Tibial nerve (tissue), 4 donors: ENCODE measurements at regions not wholly inside any gene's neighbourhood (a gene's known extent, or its start where the extent isn't known, plus 50 kb on each side); places are given as distances from the start of the nearest gene placed in this dataset.

ENCODE experiments used
- DNase-seq, 2 donors: peaks; one replicate each; pipeline ENCODE4 v3.0.0-alpha.2; 2019; ENCODE audit warnings: low spot score in 2 of 2
- H3K27ac ChIP-seq, 4 donors: fragments of 200-600 bp; sonication (generic) in 3 of 4; one replicate each; pipeline ENCODE4 v1.5.1; 2017 to 2019; ENCODE audit warnings: mild to moderate bottlenecking in 1 of 4
- H3K27me3 ChIP-seq, 2 donors: fragments of 200-600 bp; sonication (generic) in 1 of 2; one replicate each; pipeline versions ENCODE4 v1.5.1 to v1.6.0; 2017 to 2019
- H3K36me3 ChIP-seq, 3 donors: fragments of 200-600 bp; sonication (generic); one replicate each; pipeline ENCODE4 v1.5.1; 2018 to 2019
- H3K4me1 ChIP-seq, 4 donors: fragments of 200-600 bp; sonication (generic) in 3 of 4; one replicate each; pipeline ENCODE4 v1.5.1; 2017 to 2019
- H3K4me3 ChIP-seq, 4 donors: fragments of 200-600 bp; sonication (generic) in 3 of 4; one replicate each; pipeline ENCODE4 v1.5.1; 2017 to 2019; ENCODE audit warnings: mild to moderate bottlenecking in 1 of 4, moderate library complexity in 1 of 4
- H3K9me3 ChIP-seq, 4 donors: fragments of 200-600 bp; sonication (generic) in 3 of 4; one replicate each; pipeline ENCODE4 v1.5.1; 2017 to 2019
- EP300 ChIP-seq, 2 donors: sonication (generic); formaldehyde crosslinking; IDR thresholded peaks; one replicate each; pipeline ENCODE4 v1.6.1; 2017; ENCODE audit warnings: antibody characterized with exemption in 2 of 2, mild to moderate bottlenecking in 1 of 2
- POLR2A ChIP-seq, 2 donors: fragments of 450-650 bp; IDR thresholded peaks; one replicate each; pipeline ENCODE4 v1.6.1; 2017; ENCODE audit warnings: antibody characterized with exemption in 2 of 2, mild to moderate bottlenecking in 2 of 2, moderate library complexity in 2 of 2
- WGBS, 2 donors: methylation state at CpG; one replicate each; pipeline ENCODE4 v1.1.5; 2018; 5-methylcytosine and 5-hydroxymethylcytosine counted together
- TF ChIP-seq, protein P1 (sequence below), 5 experiments: fragments of 200-600 bp in 3 of 5; fragments of 450-650 bp in 2 of 5; sonication (generic) in 3 of 5; IDR thresholded peaks; one replicate each; pipeline ENCODE4 v1.5.1; 2016 to 2019; ENCODE audit warnings: antibody characterized with exemption in 5 of 5, mild to moderate bottlenecking in 3 of 5, moderate library complexity in 2 of 5

DNA sequence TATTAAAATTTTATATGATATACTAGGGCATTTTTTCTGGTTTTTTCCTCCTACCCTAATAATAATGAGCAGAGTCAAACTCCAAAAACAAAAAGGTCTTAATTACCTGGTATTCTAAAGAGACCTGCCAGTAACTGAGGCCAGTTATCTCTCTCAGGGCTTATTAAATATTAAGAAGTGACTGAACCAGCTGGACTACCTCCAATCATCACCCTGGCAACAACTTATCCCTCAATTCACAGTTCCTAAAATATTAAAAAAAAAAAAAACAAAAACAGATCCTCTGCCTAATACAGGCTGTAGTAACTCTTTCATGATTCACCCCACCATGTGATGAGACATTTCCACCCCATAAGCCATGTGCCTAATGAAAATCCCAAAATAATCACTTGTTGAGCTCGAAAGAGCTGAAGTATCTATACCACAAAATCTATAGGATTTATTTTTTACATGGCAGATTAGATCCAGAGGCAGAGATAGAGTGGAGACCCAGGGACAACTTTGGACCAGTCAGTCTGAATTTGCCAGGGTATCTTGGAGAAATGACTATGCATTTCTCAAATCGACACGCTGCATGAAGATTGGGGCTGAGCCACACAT is 698.0 kb downstream of the FAT4 start:
- no peaks in the 10 kb centered on the region for H3K4me1 ChIP-seq
- H3K9me3 ChIP-seq = peaks cover 0 to 16% (median 3%) of the 10 kb centered on the region in 4 donors
- TF ChIP-seq EP300 (IDR thresholded peaks at IDR 0.05) = no peak
- no peak for TF ChIP-seq POLR2A (IDR thresholded peaks at IDR 0.05)
- TF ChIP-seq, protein P1, sequence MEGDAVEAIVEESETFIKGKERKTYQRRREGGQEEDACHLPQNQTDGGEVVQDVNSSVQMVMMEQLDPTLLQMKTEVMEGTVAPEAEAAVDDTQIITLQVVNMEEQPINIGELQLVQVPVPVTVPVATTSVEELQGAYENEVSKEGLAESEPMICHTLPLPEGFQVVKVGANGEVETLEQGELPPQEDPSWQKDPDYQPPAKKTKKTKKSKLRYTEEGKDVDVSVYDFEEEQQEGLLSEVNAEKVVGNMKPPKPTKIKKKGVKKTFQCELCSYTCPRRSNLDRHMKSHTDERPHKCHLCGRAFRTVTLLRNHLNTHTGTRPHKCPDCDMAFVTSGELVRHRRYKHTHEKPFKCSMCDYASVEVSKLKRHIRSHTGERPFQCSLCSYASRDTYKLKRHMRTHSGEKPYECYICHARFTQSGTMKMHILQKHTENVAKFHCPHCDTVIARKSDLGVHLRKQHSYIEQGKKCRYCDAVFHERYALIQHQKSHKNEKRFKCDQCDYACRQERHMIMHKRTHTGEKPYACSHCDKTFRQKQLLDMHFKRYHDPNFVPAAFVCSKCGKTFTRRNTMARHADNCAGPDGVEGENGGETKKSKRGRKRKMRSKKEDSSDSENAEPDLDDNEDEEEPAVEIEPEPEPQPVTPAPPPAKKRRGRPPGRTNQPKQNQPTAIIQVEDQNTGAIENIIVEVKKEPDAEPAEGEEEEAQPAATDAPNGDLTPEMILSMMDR (IDR thresholded peaks at IDR 0.05) = no peak
- no peak overlapping the region for H3K4me3 ChIP-seq
- no peak for DNase-seq
- no peak overlapping the region for H3K27ac ChIP-seq
- H3K36me3 ChIP-seq = no peaks in the 10 kb centered on the region
- 92 to 97% methylated on average over 3 of the region's 3 CpGs for WGBS, 2 donors
- H3K27me3 ChIP-seq = no peaks in the 10 kb centered on the region

DNA sequence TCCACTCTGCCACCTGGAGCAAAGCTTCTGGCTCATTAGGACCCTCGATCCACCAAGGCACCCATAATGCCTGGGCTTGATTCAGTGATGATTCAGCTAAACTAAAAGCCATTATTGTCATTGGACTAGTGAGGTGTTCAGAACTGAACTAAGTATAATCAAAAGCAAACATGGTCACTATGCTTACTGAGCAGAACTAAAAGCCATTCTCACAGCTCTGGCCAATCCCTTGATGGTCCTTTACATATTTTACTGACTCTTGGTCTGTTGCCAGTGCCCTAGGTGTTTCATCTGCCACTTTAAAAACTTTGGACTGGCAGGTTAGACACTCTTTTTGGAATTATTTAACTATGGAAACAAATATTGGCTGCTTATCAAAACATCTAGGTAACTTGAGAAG is 703.5 kb downstream of the FAT4 start:
- Histone ChIP-seq H3K4me3 (no peak overlapping the region), H3K27ac (no peak overlapping the region), H3K27me3 (no peaks in the 10 kb centered on the region), H3K4me1 (no peaks in the 10 kb centered on the region), H3K9me3 (no peaks in the 10 kb centered on the region), H3K36me3 (no peaks in the 10 kb centered on the region)
- TF ChIP-seq, protein P1 (IDR thresholded peaks at IDR 0.05) = no peak
- TF ChIP-seq EP300 (IDR thresholded peaks at IDR 0.05) (no peak), POLR2A (IDR thresholded peaks at IDR 0.05) (no peak)
- 85 to 96% methylated on average over 1 of the region's 1 CpG for WGBS, 2 donors
- no peak for DNase-seq

DNA sequence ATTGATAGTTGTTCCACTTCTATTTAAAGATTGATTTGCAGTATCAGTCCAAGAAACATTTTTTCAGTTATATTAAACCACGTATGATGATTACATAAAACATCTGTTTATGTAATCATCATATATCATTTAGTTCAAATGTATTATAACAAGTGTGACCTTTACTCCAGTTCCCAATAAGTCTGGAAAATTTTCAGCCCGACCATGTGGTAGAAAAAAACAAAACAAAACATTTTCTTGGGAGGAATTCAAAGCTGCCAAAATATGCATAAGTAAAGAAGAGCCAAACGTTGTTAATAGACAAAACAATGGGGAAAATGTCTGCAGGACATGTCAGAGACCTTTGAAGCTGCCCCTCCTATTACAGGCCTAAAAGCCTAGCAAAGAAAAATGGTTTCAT is 709.1 kb downstream of the FAT4 start:
- WGBS, 2 donors = 15 to 17% methylated on average over 3 of the region's 3 CpGs
- Histone ChIP-seq H3K36me3 (no peaks in the 10 kb centered on the region), H3K4me3 (no peak overlapping the region), H3K9me3 (no peaks in the 10 kb centered on the region), H3K27me3 (no peaks in the 10 kb centered on the region), H3K4me1 (no peaks in the 10 kb centered on the region), H3K27ac (no peak overlapping the region)
- DNase-seq = no peak
- TF ChIP-seq, protein P1 (IDR thresholded peaks at IDR 0.05) = no peak
- TF ChIP-seq EP300 (IDR thresholded peaks at IDR 0.05) (no peak), POLR2A (IDR thresholded peaks at IDR 0.05) (no peak)

DNA sequence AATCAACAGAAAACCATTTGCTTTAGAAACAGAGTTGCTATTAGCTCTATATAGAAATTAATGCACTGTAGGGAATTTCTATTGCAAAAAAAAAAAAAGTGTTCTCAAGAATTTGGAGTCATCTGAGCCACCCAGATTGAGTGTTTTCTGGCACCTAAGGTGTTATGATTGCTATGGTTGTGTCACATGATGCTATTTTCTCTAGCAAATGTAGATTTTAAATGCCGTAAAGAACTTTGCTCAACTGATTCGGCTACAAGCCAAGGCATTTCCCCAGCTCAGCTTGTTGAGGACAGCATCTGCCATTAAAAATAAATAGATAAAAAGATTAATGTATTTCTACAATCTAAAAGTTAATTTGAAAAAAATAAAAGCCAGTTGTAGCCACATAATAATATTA is 712.8 kb downstream of the FAT4 start:
- H3K27me3 ChIP-seq = no peaks in the 10 kb centered on the region
- no peaks in the 10 kb centered on the region for H3K4me1 ChIP-seq
- no peak overlapping the region for H3K4me3 ChIP-seq
- no peak overlapping the region for H3K27ac ChIP-seq
- WGBS, 2 donors = 37 to 55% methylated on average over 2 of the region's 2 CpGs
- TF ChIP-seq POLR2A (IDR thresholded peaks at IDR 0.05) (no peak), EP300 (IDR thresholded peaks at IDR 0.05) (no peak)
- TF ChIP-seq, protein P1 (IDR thresholded peaks at IDR 0.05) = no peak
- H3K36me3 ChIP-seq = no peaks in the 10 kb centered on the region
- DNase-seq = no peak
- H3K9me3 ChIP-seq = peaks cover 0 to 22% (median 3%) of the 10 kb centered on the region in 4 donors

DNA sequence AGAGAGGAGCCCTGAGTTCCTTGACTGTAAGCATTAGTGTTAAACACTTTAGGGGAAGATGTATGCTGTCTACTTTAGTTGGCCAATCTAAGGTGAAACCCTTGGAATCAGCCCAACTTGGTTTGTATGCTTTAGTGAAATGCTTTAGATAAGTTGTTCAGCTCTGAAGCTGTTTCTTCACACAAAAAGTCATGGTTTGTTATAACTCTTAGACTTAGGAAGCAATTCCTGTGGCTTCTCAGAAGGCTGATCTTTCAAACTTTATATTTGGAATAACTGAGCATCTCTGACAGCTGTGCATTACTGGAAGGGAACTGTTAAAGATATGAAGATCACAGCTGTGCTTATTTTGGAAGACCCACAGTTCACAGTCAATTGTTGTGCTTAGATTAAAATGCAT is 714.1 kb downstream of the FAT4 start:
- no peak for DNase-seq
- TF ChIP-seq POLR2A (IDR thresholded peaks at IDR 0.05) (no peak), EP300 (IDR thresholded peaks at IDR 0.05) (no peak)
- TF ChIP-seq, protein P1 (IDR thresholded peaks at IDR 0.05) = no peak
- Histone ChIP-seq H3K4me3 (no peak overlapping the region), H3K27ac (no peak overlapping the region), H3K27me3 (no peaks in the 10 kb centered on the region), H3K9me3 (peaks cover 0 to 22% (median 3%) of the 10 kb centered on the region in 4 donors), H3K36me3 (no peaks in the 10 kb centered on the region), H3K4me1 (no peaks in the 10 kb centered on the region)
